GM18868 (cell line): ENCODE measurements at regions not wholly inside any gene's neighbourhood (a gene's known extent, or its start where the extent isn't known, plus 50 kb on each side); places are given as distances from the start of the nearest gene placed in this dataset.
"Not testable (repeated sequence)": the region's sequence is repeated elsewhere in the genome, so short reads cannot be mapped to it uniquely, and the experiment has no call there.

Experiments used
- ATAC-seq: cut with Tn5 transposase; IDR thresholded peaks from one replicate; pipeline ENCODE4 v1.9.1; 2021; ENCODE audit warnings: mild to moderate bottlenecking, moderate library complexity; ENCODE audit not compliant: unreplicated experiment

GRCh38 chr12:75874441-75874840 lies 157.1 kb downstream of the PHLDA1 start:
- no peak for ATAC-seq

GRCh38 chr12:75872762-75873161 lies 158.8 kb downstream of the PHLDA1 start:
- no peak for ATAC-seq

DNA sequence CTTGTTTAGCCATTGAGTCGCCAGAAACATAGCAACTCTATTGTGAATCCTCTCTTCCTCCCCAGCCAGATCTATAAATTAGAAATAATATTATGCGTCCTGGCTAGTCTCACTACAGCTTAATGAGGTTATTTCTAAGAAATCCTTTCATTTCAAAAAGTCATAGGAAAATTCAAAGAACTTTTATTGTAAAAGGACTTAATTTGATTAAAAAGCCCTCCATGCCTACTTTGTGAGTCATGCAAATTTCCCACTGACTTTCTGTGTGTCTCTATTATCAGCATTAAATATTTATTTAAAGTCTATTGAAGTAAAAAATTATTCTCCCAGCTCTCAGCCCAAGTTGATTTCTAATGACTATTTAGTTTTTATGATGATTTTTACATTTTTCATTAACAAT lies 160.7 kb downstream of the PHLDA1 start:
- no peak for ATAC-seq

- no peak for ATAC-seq
Observed at GRCh38 chr12:75868501-75868900, 163.1 kb downstream of the PHLDA1 start.

DNA sequence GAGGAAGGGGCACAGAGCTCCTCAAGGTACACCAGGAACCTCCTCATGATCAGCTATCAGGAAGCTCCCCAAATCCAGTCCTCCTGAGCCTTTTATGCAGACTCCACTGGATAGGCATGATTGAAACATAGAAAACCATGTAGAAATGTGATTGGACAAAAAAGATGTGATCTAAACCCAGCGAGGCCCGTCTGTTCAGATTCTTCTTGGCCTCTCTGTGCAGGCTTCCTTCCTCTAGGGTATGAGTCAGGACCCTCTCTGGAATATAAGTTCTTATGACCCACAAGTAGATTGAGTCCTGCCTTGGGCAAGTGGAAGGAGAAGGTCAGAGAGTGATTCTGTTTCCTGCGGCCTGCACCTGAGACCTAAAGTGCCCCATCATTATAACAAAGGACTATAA lies 166.3 kb downstream of the PHLDA1 start:
- no peak for ATAC-seq

- ATAC-seq = no peak
Observed at GRCh38 chr12:75864161-75864560, 167.4 kb downstream of the PHLDA1 start.

DNA sequence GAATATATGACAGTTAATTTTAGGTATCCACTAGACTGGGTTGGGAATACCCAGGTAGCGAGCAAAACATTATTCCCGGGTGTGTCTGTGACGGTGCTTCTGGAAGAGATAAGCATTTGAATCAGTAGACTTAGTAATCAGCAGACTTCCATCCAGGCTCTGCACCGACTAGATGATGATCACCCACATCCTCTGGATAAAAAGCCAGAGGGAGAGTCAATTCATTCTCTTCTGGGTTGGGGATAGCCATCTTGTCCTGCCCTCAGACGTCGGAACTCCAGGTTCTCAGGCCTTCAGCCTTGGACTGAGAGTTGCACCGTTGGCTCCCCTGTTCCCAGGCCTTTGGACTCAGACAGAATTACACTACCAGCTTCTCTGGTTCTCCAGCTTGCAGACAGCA lies 168.0 kb downstream of the PHLDA1 start:
- ATAC-seq = no peak

DNA sequence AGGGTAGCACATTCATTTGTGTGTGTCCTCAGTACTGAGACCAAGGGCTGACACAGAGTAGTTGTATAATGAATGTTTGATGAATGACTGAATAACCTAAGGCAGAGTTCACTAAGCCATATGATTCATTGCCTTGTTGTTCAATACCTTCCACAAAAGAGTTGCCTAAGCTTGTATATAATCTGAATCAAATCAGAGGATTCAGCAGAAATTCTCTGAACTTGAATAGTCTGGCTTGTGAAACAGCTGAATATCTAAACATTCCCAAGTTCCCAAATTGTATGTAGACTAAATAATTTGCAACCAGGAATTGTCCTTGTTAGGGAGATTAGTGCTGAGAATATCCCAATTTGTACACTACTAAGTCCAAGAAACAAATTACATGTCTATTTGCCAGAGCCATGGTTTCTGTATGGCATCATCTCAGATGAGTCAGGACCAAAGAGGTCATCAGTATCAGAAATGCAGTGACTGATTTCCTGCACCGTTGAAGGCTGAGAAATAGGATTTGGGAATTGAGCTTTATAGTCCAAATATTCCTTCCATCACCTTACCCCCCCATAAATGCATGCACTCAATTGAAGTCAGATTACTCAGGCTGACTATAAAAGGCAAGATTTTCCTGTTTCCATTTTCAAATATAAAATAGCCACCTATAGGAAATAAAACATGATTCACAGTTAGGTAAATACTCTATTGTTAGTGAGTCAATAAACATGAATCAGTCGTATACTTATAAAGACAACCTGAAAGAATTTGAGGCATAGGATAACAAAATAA lies 168.7 kb downstream of the PHLDA1 start:
- ATAC-seq = no peak

DNA sequence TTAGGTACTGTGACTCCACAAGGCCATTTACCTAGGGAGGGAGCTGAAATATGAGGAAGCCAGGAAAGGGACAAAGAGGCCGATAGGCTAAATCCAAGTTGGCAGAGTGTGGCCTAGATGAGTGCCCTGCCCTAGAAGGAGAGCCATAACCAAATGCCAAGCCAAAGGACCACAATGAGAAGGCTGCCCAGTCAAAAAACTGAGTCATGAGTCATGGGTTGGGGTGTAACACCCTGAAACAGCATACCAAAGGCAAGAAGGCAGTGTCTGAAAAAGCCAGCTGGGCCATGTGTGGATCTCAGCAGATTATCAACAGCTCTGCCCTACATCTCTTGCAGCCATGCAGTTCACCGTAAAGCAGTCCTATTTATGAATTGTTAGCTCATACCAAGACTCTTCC lies 171.7 kb downstream of the PHLDA1 start:
- no peak for ATAC-seq

- ATAC-seq = no peak
Observed at GRCh38 chr12:75856235-75856634, 175.3 kb downstream of the PHLDA1 start.

- no peak for ATAC-seq
Observed at GRCh38 chr12:75855360-75855759, 176.2 kb downstream of the PHLDA1 start.

DNA sequence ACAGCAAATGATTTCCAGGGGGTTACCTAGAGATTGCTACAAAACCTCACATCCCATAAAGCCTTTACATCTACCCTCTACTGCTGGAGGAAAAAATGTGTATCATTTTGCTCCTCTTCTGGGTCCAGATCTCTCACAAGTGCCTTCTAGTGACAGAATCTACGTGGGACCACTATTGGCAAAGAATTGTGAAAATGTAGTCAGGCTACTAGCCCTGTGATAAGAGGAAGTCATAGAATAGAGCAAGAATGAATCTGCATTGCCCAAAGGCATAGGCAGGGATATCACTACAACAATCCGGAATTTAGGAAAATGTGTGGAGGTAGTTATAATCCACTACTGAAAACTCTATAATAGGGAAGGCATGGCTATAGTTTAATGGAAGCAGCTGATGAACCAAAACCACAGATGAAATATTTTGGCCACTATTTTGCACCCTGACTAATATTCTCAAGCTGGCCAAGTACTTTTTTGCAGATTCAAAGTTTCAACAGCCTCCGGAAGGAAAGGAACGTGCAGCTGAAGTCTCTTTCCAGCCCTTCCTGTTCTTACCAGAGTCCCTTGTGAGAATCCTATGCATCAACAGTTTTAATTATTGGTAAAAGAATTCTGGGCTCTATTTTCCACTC lies 176.8 kb downstream of the PHLDA1 start:
- ATAC-seq = no peak

GRCh38 chr12:75854137-75854536 lies 177.4 kb downstream of the PHLDA1 start:
- not testable (repeated sequence) for ATAC-seq

GRCh38 chr12:75853626-75854025 lies 177.9 kb downstream of the PHLDA1 start:
- ATAC-seq = no peak

DNA sequence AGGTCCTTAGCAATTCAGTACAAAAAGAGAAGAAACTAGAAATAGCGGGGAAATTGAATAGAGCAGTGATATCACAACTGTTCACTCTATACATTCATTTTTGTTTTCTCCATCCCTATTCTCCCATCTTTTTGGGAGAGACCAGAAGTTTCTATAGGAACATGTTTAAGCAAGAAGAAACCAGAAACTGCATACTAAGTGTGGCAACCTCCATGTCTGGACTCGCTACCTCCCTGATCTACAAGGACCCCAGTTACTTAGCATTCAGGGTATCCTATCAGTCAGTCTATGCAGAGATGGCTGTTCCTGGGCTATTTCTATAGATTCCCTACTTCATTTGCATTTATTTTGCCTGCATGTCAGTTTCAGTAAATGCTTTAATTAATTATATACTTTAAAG lies 178.6 kb downstream of the PHLDA1 start:
- ATAC-seq = no peak

GRCh38 chr12:75852143-75852542 lies 179.4 kb downstream of the PHLDA1 start:
- ATAC-seq = no peak

DNA sequence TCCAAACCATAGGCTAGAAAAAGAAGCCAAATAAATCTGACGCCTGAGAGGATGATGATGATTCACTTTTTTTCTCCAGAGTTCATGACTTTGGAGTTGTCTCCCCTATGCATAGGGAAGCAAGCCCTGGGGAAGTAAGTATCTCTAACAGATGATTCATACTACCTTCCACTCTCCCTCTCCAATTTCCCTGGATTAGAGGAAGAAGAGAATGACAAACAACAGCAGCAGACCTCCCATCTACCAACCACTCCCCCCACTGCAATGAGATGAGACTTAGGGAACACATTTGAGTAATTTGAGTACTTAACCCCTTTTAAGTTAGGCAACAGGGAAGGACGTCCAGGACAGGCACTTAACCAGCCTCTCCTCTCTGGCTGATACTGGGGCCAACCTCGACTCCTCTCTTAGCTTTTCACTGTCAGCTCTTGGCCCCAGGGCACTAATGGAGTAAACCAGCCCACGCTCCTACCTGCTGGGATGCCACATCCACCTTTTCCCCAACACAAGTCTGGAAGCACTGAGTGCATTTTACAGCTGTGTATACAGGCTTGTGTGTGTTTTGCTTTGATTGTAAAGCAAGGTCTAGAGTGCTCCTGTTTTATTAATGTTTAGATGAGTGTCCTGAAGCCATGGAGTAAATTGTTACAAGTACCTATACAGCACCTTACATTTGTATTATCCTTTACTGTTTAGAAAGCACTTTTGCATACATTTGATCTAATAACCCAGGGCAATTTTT lies 180.7 kb downstream of the PHLDA1 start:
- no peak for ATAC-seq

GRCh38 chr12:75848961-75849360 lies 182.6 kb downstream of the PHLDA1 start:
- ATAC-seq = no peak

- no peak for ATAC-seq
Observed at GRCh38 chr12:75848431-75848925, 183.1 kb downstream of the PHLDA1 start.

DNA sequence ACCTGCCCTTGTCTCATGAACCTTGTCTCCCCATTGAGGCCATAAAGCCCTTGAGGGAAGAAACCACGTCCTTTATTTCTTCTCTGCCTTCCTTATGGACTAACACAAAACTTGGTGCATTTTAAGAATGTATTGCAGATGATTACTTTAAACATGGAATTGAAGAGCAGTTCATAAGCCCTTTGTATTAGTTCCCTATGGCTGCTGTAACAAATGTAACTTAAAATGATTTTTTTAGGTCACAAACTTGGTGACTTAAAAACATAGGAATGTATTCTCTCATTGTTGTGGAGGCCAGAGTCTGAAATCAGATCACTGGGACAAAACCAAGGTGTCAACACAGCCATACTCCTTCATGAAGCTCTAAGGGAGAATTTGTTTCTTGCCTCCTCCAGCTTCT lies 185.5 kb downstream of the PHLDA1 start:
- ATAC-seq = no peak

DNA sequence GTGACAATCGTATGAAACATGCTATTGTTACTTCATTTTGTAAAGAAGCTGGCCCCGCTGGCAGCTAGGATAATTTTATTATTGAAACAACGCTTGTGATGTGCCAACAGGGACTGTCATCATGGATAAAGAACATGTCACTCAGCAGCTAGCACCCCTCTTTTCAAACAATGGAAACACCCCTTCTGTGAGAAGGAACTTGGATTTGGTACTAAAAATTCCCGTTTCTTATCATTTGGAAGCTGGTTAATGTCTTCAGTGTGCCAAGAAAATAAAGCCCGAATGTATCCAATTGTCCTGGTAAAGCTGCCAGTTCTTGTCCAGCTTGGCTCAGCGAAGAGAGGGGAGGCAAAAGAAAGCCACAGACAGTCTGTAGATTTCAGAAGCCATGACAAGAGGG lies 186.6 kb downstream of the PHLDA1 start:
- ATAC-seq = no peak
